ENCODE measurements at regions not wholly inside any gene's neighbourhood (a gene's known extent, or its start where the extent isn't known, plus 50 kb on each side); places are given as distances from the start of the nearest gene placed in this dataset.

DNA sequence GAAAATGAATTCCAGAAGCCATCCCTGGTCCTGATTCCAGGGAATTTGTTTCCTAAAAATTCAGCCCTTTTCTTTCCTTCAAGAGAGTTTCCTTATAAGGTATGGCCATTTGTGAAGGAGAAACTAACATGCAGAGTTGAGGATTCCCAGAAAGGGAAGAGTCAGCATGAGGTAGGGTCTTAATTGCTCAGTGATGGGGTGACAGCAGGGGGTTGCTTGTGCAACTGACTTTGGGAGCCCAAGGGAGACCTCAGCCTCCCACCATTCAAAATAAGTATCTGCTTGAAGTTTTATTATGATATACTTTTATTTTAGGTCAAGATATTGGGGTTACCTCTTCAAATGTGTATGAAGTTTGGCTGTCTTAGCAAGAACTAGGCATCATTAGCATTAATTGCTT is 74.9 kb upstream of the CELF4 start:
- DNase-seq: no peak

DNA sequence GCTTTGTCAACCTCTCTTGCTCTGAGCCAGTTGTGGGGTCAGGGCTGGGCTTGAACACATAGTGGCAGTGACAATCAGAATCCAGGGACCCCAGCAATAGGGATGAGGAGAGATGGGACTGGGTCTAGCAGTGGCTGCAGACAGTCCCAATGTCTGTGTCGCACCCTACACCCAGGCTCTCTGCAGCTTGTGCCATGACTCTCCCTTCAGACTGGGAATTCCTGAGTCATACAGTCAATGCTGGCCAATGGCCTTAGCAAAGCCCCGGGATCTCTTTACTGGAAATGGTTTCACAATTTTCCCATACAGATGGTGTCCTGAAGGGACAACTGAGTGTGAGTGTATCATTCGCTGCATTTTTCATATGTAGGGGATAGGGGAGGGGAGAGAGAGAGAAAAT is 74.2 kb upstream of the CELF4 start:
- peaks cover 2 to 30% (median 10%) of the 10 kb centered on the region in 8 donors for H3K9me3 Mint-ChIP-seq
- Histone ChIP-seq H3K36me3 (ENCODE audit: insufficient read depth, low read length) (no peaks in the 10 kb centered on the region), H3K4me3 (ENCODE audit: low read length in 2 of 2) (no peak overlapping the region), H3K9me3 (ENCODE audit: control insufficient read depth in 1 of 2, low read length in 2 of 2) (no peaks in the 10 kb centered on the region), H3K27me3 (ENCODE audit: insufficient read depth, low read length) (no peaks in the 10 kb centered on the region), H3K27ac (ENCODE audit: low read depth, low read length) (no peak overlapping the region), H3K4me1 (ENCODE audit: insufficient read depth, low read length) (no peaks in the 10 kb centered on the region)
- no peak for DNase-seq
- intact Hi-C loops (cut with micrococcal nuclease): no loop called here
- CTCF ChIA-PET (ENCODE audit: partially characterized antibody): no interaction called here
- POLR2A ChIA-PET (ENCODE audit: partially characterized antibody): no interaction called here
- no peak overlapping the region for H3K27ac Mint-ChIP-seq
- no peaks in the 10 kb centered on the region for H3K36me3 Mint-ChIP-seq
- no peaks in the 10 kb centered on the region for H3K4me1 Mint-ChIP-seq
- no peak overlapping the region for H3K4me3 Mint-ChIP-seq
- H3K27me3 Mint-ChIP-seq: no peaks in the 10 kb centered on the region

More for the DNA sequence above, 74.9 kb upstream of the CELF4 start:
- POLR2A ChIA-PET (ENCODE audit: partially characterized antibody): no interaction called here
- H3K36me3 ChIP-seq (ENCODE audit: insufficient read depth, low read length): no peaks in the 10 kb centered on the region
- Mint-ChIP-seq H3K4me3 (no peak overlapping the region), H3K9me3 (peaks cover 2 to 35% (median 14%) of the 10 kb centered on the region in 8 donors), H3K27me3 (no peaks in the 10 kb centered on the region), H3K4me1 (no peaks in the 10 kb centered on the region), H3K36me3 (no peaks in the 10 kb centered on the region), H3K27ac (no peak overlapping the region)
- H3K9me3 ChIP-seq (ENCODE audit: control insufficient read depth in 1 of 2, low read length in 2 of 2): no peaks in the 10 kb centered on the region
- intact Hi-C loops (cut with micrococcal nuclease): no loop called here
- CTCF ChIA-PET (ENCODE audit: partially characterized antibody): no interaction called here
- no peak overlapping the region for H3K4me3 ChIP-seq (ENCODE audit: low read length in 2 of 2)
- no peak overlapping the region for H3K27ac ChIP-seq (ENCODE audit: low read depth, low read length)
- no peaks in the 10 kb centered on the region for H3K27me3 ChIP-seq (ENCODE audit: insufficient read depth, low read length)
- H3K4me1 ChIP-seq (ENCODE audit: insufficient read depth, low read length): no peaks in the 10 kb centered on the region

GRCh38 chr18:37637478-37637850 is 71.9 kb upstream of the CELF4 start:
- ChIA-PET POLR2A (ENCODE audit: partially characterized antibody) (no interaction called here), CTCF (ENCODE audit: partially characterized antibody) (no interaction called here)
- Mint-ChIP-seq H3K9me3 (peaks cover 0 to 9% (median 4%) of the 10 kb centered on the region in 8 donors), H3K4me1 (no peaks in the 10 kb centered on the region), H3K27me3 (no peaks in the 10 kb centered on the region), H3K27ac (no peak overlapping the region), H3K36me3 (no peaks in the 10 kb centered on the region), H3K4me3 (no peak overlapping the region)
- intact Hi-C loops (cut with micrococcal nuclease): no loop called here
- no peak overlapping the region for H3K27ac ChIP-seq (ENCODE audit: low read depth, low read length)
- H3K4me1 ChIP-seq (ENCODE audit: insufficient read depth, low read length): no peaks in the 10 kb centered on the region
- H3K4me3 ChIP-seq (ENCODE audit: low read length in 2 of 2): no peak overlapping the region
- H3K9me3 ChIP-seq (ENCODE audit: control insufficient read depth in 1 of 2, low read length in 2 of 2): no peaks in the 10 kb centered on the region
- no peaks in the 10 kb centered on the region for H3K27me3 ChIP-seq (ENCODE audit: insufficient read depth, low read length)
- H3K36me3 ChIP-seq (ENCODE audit: insufficient read depth, low read length): no peaks in the 10 kb centered on the region
- DNase-seq: no peak

DNA sequence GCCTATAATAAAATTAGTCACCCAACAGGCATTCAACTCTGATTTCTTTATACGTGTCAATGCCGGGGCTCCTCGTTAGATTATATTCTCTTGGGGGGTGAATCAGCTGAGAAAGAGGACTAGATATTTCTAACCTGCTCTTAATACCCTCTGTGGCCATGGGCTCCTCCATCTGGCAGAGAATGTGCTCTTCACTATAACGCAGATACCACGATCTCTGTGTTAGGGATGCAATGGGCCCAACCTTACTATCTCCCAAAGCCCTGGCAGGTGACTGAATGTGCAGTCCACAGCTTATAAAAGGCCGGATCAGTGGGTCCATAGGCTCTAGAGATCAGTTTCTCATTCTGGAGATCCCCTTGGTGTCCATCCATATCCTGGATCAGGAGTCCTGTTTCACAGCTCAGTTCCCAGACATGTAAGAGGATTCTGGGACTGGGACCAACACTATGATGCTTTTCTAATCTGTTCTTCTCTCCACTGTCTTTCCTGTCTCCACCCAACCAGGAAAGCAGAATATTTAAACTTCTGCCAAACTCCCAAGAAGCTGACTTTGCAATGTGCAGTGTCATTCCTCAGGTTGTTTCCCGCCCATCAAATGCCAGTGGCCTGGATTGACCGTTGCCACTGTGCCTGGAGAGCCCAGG is 71.4 kb upstream of the CELF4 start:
- Mint-ChIP-seq H3K4me1 (no peaks in the 10 kb centered on the region), H3K36me3 (no peaks in the 10 kb centered on the region), H3K4me3 (no peak overlapping the region), H3K9me3 (peaks cover 0 to 9% (median 1%) of the 10 kb centered on the region in 8 donors), H3K27ac (no peak overlapping the region), H3K27me3 (no peaks in the 10 kb centered on the region)
- H3K36me3 ChIP-seq (ENCODE audit: insufficient read depth, low read length): no peaks in the 10 kb centered on the region
- CTCF ChIA-PET (ENCODE audit: partially characterized antibody): no interaction called here
- POLR2A ChIA-PET (ENCODE audit: partially characterized antibody): no interaction called here
- H3K27me3 ChIP-seq (ENCODE audit: insufficient read depth, low read length): no peaks in the 10 kb centered on the region
- H3K27ac ChIP-seq (ENCODE audit: low read depth, low read length): no peak overlapping the region
- no peak for DNase-seq
- H3K4me1 ChIP-seq (ENCODE audit: insufficient read depth, low read length): no peaks in the 10 kb centered on the region
- no peak overlapping the region for H3K4me3 ChIP-seq (ENCODE audit: low read length in 2 of 2)
- H3K9me3 ChIP-seq (ENCODE audit: control insufficient read depth in 1 of 2, low read length in 2 of 2): no peaks in the 10 kb centered on the region
- intact Hi-C loops (cut with micrococcal nuclease): no loop called here

- DNase-seq: no peak
- ChIA-PET POLR2A (ENCODE audit: partially characterized antibody) (no interaction called here), CTCF (ENCODE audit: partially characterized antibody) (no interaction called here)
- Mint-ChIP-seq H3K27ac (no peak overlapping the region), H3K4me3 (no peak overlapping the region), H3K9me3 (peaks cover 0 to 6% (median 0%) of the 10 kb centered on the region in 8 donors), H3K27me3 (no peaks in the 10 kb centered on the region), H3K4me1 (no peaks in the 10 kb centered on the region), H3K36me3 (no peaks in the 10 kb centered on the region)
- Histone ChIP-seq H3K36me3 (ENCODE audit: insufficient read depth, low read length) (no peaks in the 10 kb centered on the region), H3K27me3 (ENCODE audit: insufficient read depth, low read length) (no peaks in the 10 kb centered on the region), H3K4me3 (ENCODE audit: low read length in 2 of 2) (no peak overlapping the region), H3K27ac (ENCODE audit: low read depth, low read length) (no peak overlapping the region), H3K9me3 (ENCODE audit: control insufficient read depth in 1 of 2, low read length in 2 of 2) (no peaks in the 10 kb centered on the region), H3K4me1 (ENCODE audit: insufficient read depth, low read length) (no peaks in the 10 kb centered on the region)
- intact Hi-C loops (cut with micrococcal nuclease): no loop called here
These were observed 68.9 kb upstream of the CELF4 start for GRCh38 chr18:37634516-37634915.

DNA sequence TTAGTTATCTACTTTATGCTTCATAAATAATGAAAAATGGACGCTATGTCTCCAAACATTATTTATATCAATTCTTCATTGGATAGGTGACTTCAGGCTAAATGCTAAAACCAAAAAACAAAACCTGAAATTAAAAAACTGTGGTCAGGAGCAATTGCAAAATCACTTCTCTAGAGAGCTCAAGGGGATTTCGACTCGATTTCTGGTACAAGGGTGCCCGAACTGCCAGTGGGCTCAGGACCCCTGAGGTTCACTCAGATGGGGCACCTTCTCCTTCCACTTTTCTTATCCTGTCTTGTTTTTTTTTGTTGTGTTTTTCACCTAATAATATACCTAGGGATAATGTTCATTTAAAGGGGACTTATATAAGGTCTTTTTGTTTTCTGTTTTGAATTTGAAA is 65.8 kb upstream of the CELF4 start:
- H3K36me3 Mint-ChIP-seq: no peaks in the 10 kb centered on the region
- POLR2A ChIA-PET (ENCODE audit: partially characterized antibody): no interaction called here
- no peaks in the 10 kb centered on the region for H3K4me1 Mint-ChIP-seq
- H3K9me3 Mint-ChIP-seq: peaks cover 0 to 3% (median 0%) of the 10 kb centered on the region in 8 donors
- H3K36me3 ChIP-seq (ENCODE audit: insufficient read depth, low read length): no peaks in the 10 kb centered on the region
- H3K27me3 ChIP-seq (ENCODE audit: insufficient read depth, low read length): no peaks in the 10 kb centered on the region
- H3K27ac Mint-ChIP-seq: no peak overlapping the region
- no peaks in the 10 kb centered on the region for H3K9me3 ChIP-seq (ENCODE audit: control insufficient read depth in 1 of 2, low read length in 2 of 2)
- no peak overlapping the region for H3K4me3 Mint-ChIP-seq
- DNase-seq: no peak
- H3K4me1 ChIP-seq (ENCODE audit: insufficient read depth, low read length): no peaks in the 10 kb centered on the region
- H3K27me3 Mint-ChIP-seq: peaks cover 0 to 2% of the 10 kb centered on the region in 2 donors
- no peak overlapping the region for H3K4me3 ChIP-seq (ENCODE audit: low read length in 2 of 2)
- CTCF ChIA-PET (ENCODE audit: partially characterized antibody): no interaction called here
- intact Hi-C loops (cut with micrococcal nuclease): no loop called here
- H3K27ac ChIP-seq (ENCODE audit: low read depth, low read length): no peak overlapping the region

GRCh38 chr18:37630334-37630733 is 64.7 kb upstream of the CELF4 start:
- H3K27me3 Mint-ChIP-seq: peaks cover 0 to 2% of the 10 kb centered on the region in 2 donors
- no peak overlapping the region for H3K4me3 Mint-ChIP-seq

More at GRCh38 chr18:37630334-37630733, 64.7 kb upstream of the CELF4 start:
- Histone ChIP-seq H3K9me3 (ENCODE audit: control insufficient read depth in 1 of 2, low read length in 2 of 2) (no peaks in the 10 kb centered on the region), H3K36me3 (ENCODE audit: insufficient read depth, low read length) (no peaks in the 10 kb centered on the region), H3K27ac (ENCODE audit: low read depth, low read length) (no peak overlapping the region), H3K4me3 (ENCODE audit: low read length in 2 of 2) (no peak overlapping the region), H3K27me3 (ENCODE audit: insufficient read depth, low read length) (no peaks in the 10 kb centered on the region), H3K4me1 (ENCODE audit: insufficient read depth, low read length) (no peaks in the 10 kb centered on the region)
- H3K9me3 Mint-ChIP-seq: peaks cover 0 to 3% (median 0%) of the 10 kb centered on the region in 8 donors
- no peak overlapping the region for H3K27ac Mint-ChIP-seq
- no peaks in the 10 kb centered on the region for H3K36me3 Mint-ChIP-seq
- ChIA-PET POLR2A (ENCODE audit: partially characterized antibody) (no interaction called here), CTCF (ENCODE audit: partially characterized antibody) (no interaction called here)
- DNase-seq: no peak
- intact Hi-C loops (cut with micrococcal nuclease): no loop called here
- H3K4me1 Mint-ChIP-seq: no peaks in the 10 kb centered on the region

All from CD4-positive, alpha-beta memory T cell (primary cell).